RCC 7860 (cell line): ENCODE measurements at regions not wholly inside any gene's neighbourhood (a gene's known extent, or its start where the extent isn't known, plus 50 kb on each side); places are given as distances from the start of the nearest gene placed in this dataset.
"Not testable (repeated sequence)": the region's sequence is repeated elsewhere in the genome, so short reads cannot be mapped to it uniquely, and the experiment has no call there.

Experiments
- DNase-seq: peaks from one replicate; pipeline ENCODE4 v3.0.0-alpha.2; 2015; ENCODE audit warnings: low spot score
- FAIRE-seq: peaks from 2 replicates; lab custom pipeline; 2012; peaks lifted over from hg19 to GRCh38; lab: Jason Lieb, UNC

GRCh38 chr20:40848096-40848495 is 159.1 kb upstream of the MAFB start:
- FAIRE-seq: no peak
- DNase-seq: no peak

- DNase-seq (no peak), FAIRE-seq (no peak)
These were observed 159.5 kb upstream of the MAFB start for GRCh38 chr20:40848526-40848925.

- FAIRE-seq: no peak
These were observed 160.4 kb upstream of the MAFB start for GRCh38 chr20:40849456-40849855.

GRCh38 chr20:40851051-40851450 is 162.0 kb upstream of the MAFB start:
- no peak for FAIRE-seq
- no peak for DNase-seq

More at GRCh38 chr20:40849456-40849855, 160.4 kb upstream of the MAFB start:
- DNase-seq: no peak

GRCh38 chr20:40855269-40855668 is 166.2 kb upstream of the MAFB start:
- DNase-seq (no peak), FAIRE-seq (no peak)

- no peak for FAIRE-seq
- DNase-seq: no peak
These were observed 167.6 kb upstream of the MAFB start for GRCh38 chr20:40856653-40857052.

GRCh38 chr20:40860487-40860902 is 168.1 kb upstream of the TOP1 start:
- DNase-seq (no peak), FAIRE-seq (no peak)

- no peak for FAIRE-seq
- DNase-seq: no peak
These were observed 167.1 kb upstream of the TOP1 start for GRCh38 chr20:40861427-40862008.

- no peak for DNase-seq
- FAIRE-seq: no peak
These were observed 165.2 kb upstream of the TOP1 start for GRCh38 chr20:40863355-40863919.

- DNase-seq: no peak
- no peak for FAIRE-seq
These were observed 164.2 kb upstream of the TOP1 start for GRCh38 chr20:40864470-40864869.

- FAIRE-seq (no peak), DNase-seq (no peak)
These were observed 163.5 kb upstream of the TOP1 start for GRCh38 chr20:40865095-40865494.

- DNase-seq (no peak), FAIRE-seq (no peak)
These were observed 162.6 kb upstream of the TOP1 start for GRCh38 chr20:40866056-40866455.

GRCh38 chr20:40868551-40869217 is 159.9 kb upstream of the TOP1 start:
- FAIRE-seq (no peak), DNase-seq (no peak)

- no peak for FAIRE-seq
- DNase-seq: no peak
These were observed 159.1 kb upstream of the TOP1 start for GRCh38 chr20:40869218-40870147.

- no peak for FAIRE-seq
These were observed 153.2 kb upstream of the TOP1 start for GRCh38 chr20:40875116-40876085.

GRCh38 chr20:40878099-40878498 is 150.5 kb upstream of the TOP1 start:
- DNase-seq, FAIRE-seq: not testable (repeated sequence)

More at GRCh38 chr20:40875116-40876085, 153.2 kb upstream of the TOP1 start:
- no peak for DNase-seq

GRCh38 chr20:40880063-40880728 is 148.4 kb upstream of the TOP1 start:
- no peak for FAIRE-seq
- DNase-seq: no peak

GRCh38 chr20:40880729-40881109 is 147.9 kb upstream of the TOP1 start:
- FAIRE-seq: no peak

GRCh38 chr20:40882152-40882551 is 146.5 kb upstream of the TOP1 start:
- FAIRE-seq (no peak), DNase-seq (no peak)

More at GRCh38 chr20:40880729-40881109, 147.9 kb upstream of the TOP1 start:
- no peak for DNase-seq

- DNase-seq: no peak
- FAIRE-seq: no peak
These were observed 145.5 kb upstream of the TOP1 start for GRCh38 chr20:40883097-40883496.
